ENCODE measurements at regions not wholly inside any gene's neighbourhood (a gene's known extent, or its start where the extent isn't known, plus 50 kb on each side); places are given as distances from the start of the nearest gene placed in this dataset.

- TF ChIP-seq CTCF (IDR thresholded peaks at IDR 0.05) (no peak), ZFX (IDR thresholded peaks at IDR 0.05; ENCODE audit: borderline replicate concordance) (no peak)
Measured at GRCh38 chr4:82033862-82034261, 339.9 kb downstream of the HNRNPD start.

Data from 22Rv1 (cell line).